ENCODE measurements at regions not wholly inside any gene's neighbourhood (a gene's known extent, or its start where the extent isn't known, plus 50 kb on each side); places are given as distances from the start of the nearest gene placed in this dataset.

- no peak for DNase-seq (ENCODE audit: low read depth)
Measured at GRCh38 chr12:77777274-77777673, 53.4 kb upstream of the NAV3 start.

GRCh38 chr12:77774761-77775160, 55.9 kb upstream of the NAV3 start:
- no peak for DNase-seq (ENCODE audit: low read depth)

GRCh38 chr12:77772676-77773298, 57.9 kb upstream of the NAV3 start:
- DNase-seq (ENCODE audit: low read depth), result no peak

- DNase-seq (ENCODE audit: low read depth), result no peak
Measured at GRCh38 chr12:77768558-77768957, 62.1 kb upstream of the NAV3 start.

GRCh38 chr12:77767756-77768343, 62.8 kb upstream of the NAV3 start:
- DNase-seq (ENCODE audit: low read depth), result no peak

GRCh38 chr12:77767335-77767734, 63.4 kb upstream of the NAV3 start:
- DNase-seq (ENCODE audit: low read depth), result no peak

GRCh38 chr12:77766224-77766623, 64.5 kb upstream of the NAV3 start:
- DNase-seq (ENCODE audit: low read depth), result no peak

- DNase-seq (ENCODE audit: low read depth), result peak; percentile 88
Measured at GRCh38 chr12:77761286-77761685, 69.4 kb upstream of the NAV3 start.

GRCh38 chr12:77760271-77761025, 70.2 kb upstream of the NAV3 start:
- peak; percentile 83 for DNase-seq (ENCODE audit: low read depth)

GRCh38 chr12:77754086-77754485, 76.6 kb upstream of the NAV3 start:
- no peak for DNase-seq (ENCODE audit: low read depth)

GRCh38 chr12:77751939-77752338, 78.8 kb upstream of the NAV3 start:
- peak; percentile 48 for DNase-seq (ENCODE audit: low read depth)

GRCh38 chr12:77746096-77746495, 84.6 kb upstream of the NAV3 start:
- DNase-seq (ENCODE audit: low read depth), result peak; percentile 52

GRCh38 chr12:77745624-77746023, 85.1 kb upstream of the NAV3 start:
- DNase-seq (ENCODE audit: low read depth), result no peak

- DNase-seq (ENCODE audit: low read depth), result no peak
Measured at GRCh38 chr12:77742631-77743030, 88.1 kb upstream of the NAV3 start.

- no peak for DNase-seq (ENCODE audit: low read depth)
Measured at GRCh38 chr12:77741974-77742517, 88.6 kb upstream of the NAV3 start.

- DNase-seq (ENCODE audit: low read depth), result no peak
Measured at GRCh38 chr12:77736219-77736965, 94.3 kb upstream of the NAV3 start.

- peak; percentile 72 for DNase-seq (ENCODE audit: low read depth)
Measured at GRCh38 chr12:77734214-77734883, 96.3 kb upstream of the NAV3 start.

- DNase-seq (ENCODE audit: low read depth), result peak; percentile 27
Measured at GRCh38 chr12:77728018-77728417, 102.7 kb upstream of the NAV3 start.

- no peak for DNase-seq (ENCODE audit: low read depth)
Measured at GRCh38 chr12:77727442-77728001, 103.2 kb upstream of the NAV3 start.

GRCh38 chr12:77725611-77726010, 105.1 kb upstream of the NAV3 start:
- DNase-seq (ENCODE audit: low read depth), result peak; percentile 70

GRCh38 chr12:77724367-77724957, 106.2 kb upstream of the NAV3 start:
- DNase-seq (ENCODE audit: low read depth), result peak; percentile 53

Data from amniotic epithelial cell (primary cell).